ENCODE measurements at regions not wholly inside any gene's neighbourhood (a gene's known extent, or its start where the extent isn't known, plus 50 kb on each side); places are given as distances from the start of the nearest gene placed in this dataset.

- TF ChIP-seq CTCF (IDR thresholded peaks at IDR 0.05) = no peak
- TF ChIP-seq POLR2A (IDR thresholded peaks at IDR 0.05) = no peak
- TF ChIP-seq EP300 (IDR thresholded peaks at IDR 0.05) = no peak
Observed at GRCh38 chr19:29380581-29380980, 145.2 kb upstream of the VSTM2B start.
